CD4-positive, alpha-beta T cell treated with Interleukin-2 at 100 ng/mL for 4 hours (primary cell): ENCODE measurements at regions not wholly inside any gene's neighbourhood (a gene's known extent, or its start where the extent isn't known, plus 50 kb on each side); places are given as distances from the start of the nearest gene placed in this dataset.

ENCODE experiments used
- DNase-seq: peaks from one replicate; pipeline ENCODE4 v3.0.0-alpha.2; 2020; ENCODE audit warnings: low spot score

DNA sequence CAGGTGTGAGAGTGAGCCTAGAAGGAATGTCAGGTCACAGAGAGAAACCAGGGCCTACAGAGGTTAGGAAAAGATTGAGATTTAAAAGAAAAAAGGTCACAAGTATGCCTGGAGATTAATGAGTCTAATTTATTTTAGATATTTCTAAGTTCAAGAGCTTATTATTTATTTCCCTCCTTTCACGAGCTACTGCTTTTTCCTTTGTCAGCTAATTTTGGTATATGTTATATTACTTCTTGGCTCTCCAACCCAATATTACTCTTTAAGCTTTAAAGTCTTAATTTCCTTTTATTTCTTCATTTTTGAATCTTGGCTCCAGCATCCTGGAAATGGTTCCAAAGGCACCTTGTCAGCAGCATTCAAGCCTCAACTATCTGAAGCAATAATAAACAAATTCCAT lies 109.5 kb upstream of the MIS18BP1 start:
- DNase-seq = no peak

DNA sequence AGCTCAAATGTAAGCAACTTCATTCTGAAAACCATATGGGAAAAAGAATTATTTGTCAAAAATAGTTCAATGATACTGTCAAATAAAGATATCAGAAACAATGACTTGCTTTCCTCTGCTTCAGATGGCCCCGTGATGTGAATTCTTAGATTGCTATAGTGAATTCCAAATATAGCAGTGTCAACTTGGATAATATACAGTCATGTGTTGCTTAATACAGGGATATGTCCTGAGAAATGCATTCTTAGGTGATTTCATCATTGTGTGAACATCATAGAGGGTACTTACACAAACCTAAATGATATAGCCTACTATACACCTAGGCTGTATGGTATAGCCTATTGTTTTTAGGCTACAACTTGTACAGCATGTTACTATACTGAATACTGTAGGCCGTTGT lies 108.7 kb upstream of the MIS18BP1 start:
- no peak for DNase-seq

GRCh38 chr14:45359746-45360145 lies 106.7 kb upstream of the MIS18BP1 start:
- DNase-seq = no peak

GRCh38 chr14:45332360-45332988 lies 79.5 kb upstream of the MIS18BP1 start:
- no peak for DNase-seq

DNA sequence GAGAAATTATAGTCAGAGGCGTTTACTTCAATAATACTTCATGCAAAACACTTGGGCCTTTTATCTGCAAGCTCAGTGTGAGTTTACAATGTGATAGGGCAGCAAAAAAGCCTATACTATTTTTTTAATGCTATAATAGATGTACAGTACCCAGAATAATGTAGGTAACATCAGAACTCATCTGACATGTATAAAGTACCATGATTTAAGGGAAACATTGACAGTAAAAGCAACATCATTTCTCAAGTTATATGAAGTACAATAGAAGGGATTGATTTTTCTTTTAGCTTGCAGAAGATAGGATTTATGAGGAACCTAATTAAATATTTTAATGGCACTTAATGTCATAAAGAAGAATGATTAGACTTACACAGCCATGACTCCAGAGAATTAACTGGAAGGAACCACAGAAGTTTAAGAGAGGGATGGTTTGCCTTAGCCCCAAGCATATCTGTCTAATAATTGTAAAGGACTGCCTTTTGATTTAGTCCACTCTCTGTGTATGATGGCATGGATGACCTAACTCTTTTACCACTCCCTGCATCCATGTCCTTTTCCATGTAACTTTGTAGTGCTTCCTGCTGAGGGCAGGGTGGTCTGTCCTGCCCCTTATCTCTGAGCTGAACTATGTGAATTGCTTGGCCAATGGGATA lies 55.9 kb upstream of the MIS18BP1 start:
- no peak for DNase-seq
